Spleen (tissue), 11 donors: ENCODE measurements at regions not wholly inside any gene's neighbourhood (a gene's known extent, or its start where the extent isn't known, plus 50 kb on each side); places are given as distances from the start of the nearest gene placed in this dataset.

Experiments
- DNase-seq: peaks from one replicate; pipeline ENCODE4 v3.0.0-alpha.2; 2020
- H3K27ac ChIP-seq, 8 donors: fragments of 200-600 bp; sonication (generic) in 7 of 8; 1 replicate in 4 of 8; 2 replicates in 4 of 8; pipeline versions ENCODE4 v1.5.0 to v1.8.0; 2016 to 2021; ENCODE audit warnings: inconsistent platforms in 4 of 8, mild to moderate bottlenecking in 4 of 8, moderate library complexity in 1 of 8
- H3K27me3 ChIP-seq, 7 donors: fragments of 200-600 bp; sonication (generic) in 6 of 7; replicated peaks in 1 of 7; 1 replicate in 4 of 7; 2 replicates in 3 of 7; pipeline versions ENCODE4 v1.5.0 to v1.8.0; 2016 to 2021; ENCODE audit warnings: inconsistent platforms in 3 of 7, mild to moderate bottlenecking in 1 of 7
- H3K36me3 ChIP-seq, 6 donors: fragments of 200-600 bp; sonication (generic) in 5 of 6; 1 replicate in 4 of 6; 2 replicates in 2 of 6; pipeline versions ENCODE4 v1.5.0 to v1.8.0; 2016 to 2021; ENCODE audit warnings: inconsistent platforms in 2 of 6
- H3K4me1 ChIP-seq, 6 donors: fragments of 200-600 bp; sonication (generic) in 5 of 6; 1 replicate in 3 of 6; 2 replicates in 3 of 6; pipeline versions ENCODE4 v1.5.0 to v1.8.0; 2016 to 2021; ENCODE audit warnings: inconsistent platforms in 3 of 6
- H3K4me3 ChIP-seq, 8 donors: fragments of 200-600 bp; sonication (generic) in 7 of 8; 1 replicate in 4 of 8; 2 replicates in 4 of 8; pipeline versions ENCODE4 v1.5.0 to v1.8.0; 2016 to 2021; ENCODE audit warnings: inconsistent platforms in 4 of 8, mild to moderate bottlenecking in 4 of 8, moderate library complexity in 2 of 8
- H3K9me3 ChIP-seq, 8 donors: fragments of 200-600 bp; sonication (generic) in 7 of 8; 1 replicate in 4 of 8; 2 replicates in 4 of 8; pipeline versions ENCODE4 v1.5.0 to v1.8.0; 2016 to 2021; ENCODE audit warnings: inconsistent platforms in 4 of 8
- CTCF ChIP-seq, 11 experiments: fragments of 200-600 bp in 7 of 11; fragments of 450-650 bp in 4 of 11; sonication (generic) in 4 of 11; IDR thresholded peaks in 8 of 11; conservative IDR thresholded peaks in 3 of 11; 1 replicate in 7 of 11; 2 replicates in 4 of 11; pipeline versions ENCODE4 v1.4.0 to v1.8.0; 2016 to 2021; ENCODE audit warnings: antibody characterized with exemption in 11 of 11, inconsistent platforms in 4 of 11, mild to moderate bottlenecking in 1 of 11
- POLR2A ChIP-seq, 3 donors: fragments of 450-650 bp; IDR thresholded peaks; one replicate each; pipeline ENCODE4 v1.5.1; 2017; ENCODE audit warnings: antibody characterized with exemption in 3 of 3, mild to moderate bottlenecking in 1 of 3
- POLR2AphosphoS5 ChIP-seq, 3 donors: sonication (generic); formaldehyde crosslinking; IDR thresholded peaks; one replicate each; pipeline ENCODE4 v1.5.1; 2017; ENCODE audit warnings: antibody characterized with exemption in 3 of 3
- WGBS, 5 donors: extraction: QIAGEN DNeasy Blood & Tissue Kit in 3 of 5; methylation state at CpG; one replicate each; pipeline versions ENCODE4 v1.1.5 to v1.1.7; 2013 to 2018; 5-methylcytosine and 5-hydroxymethylcytosine counted together
- intact Hi-C: fragments of 100-400 bp; cut with DNase I; formaldehyde crosslinking; loops from one replicate; pipeline ENCODE4 v1.15.0; 2023; ENCODE audit warnings: low total_unique reads
- donor health status: healthy with polysubstance abuse.
- donor health status: DM: no; HTN: no; CAD: no; lungs with moderate emphysema.
- donor health status: DM: no; HTN: no; CAD: no.
- donor health status: Bipolar disorder and iron deficiency.
- donor health status: healthy.
- donor health status: DM: no; HTN: no; CAD: no.
- donor health status: DM: yes; HTN: yes; CAD: no.

GRCh38 chr14:73778736-73779135 is 64.6 kb upstream of the PNMA1 start:
- Histone ChIP-seq H3K27me3 (no peaks in the 10 kb centered on the region), H3K27ac (peak overlapping the region in 4 of 8 donors; percentile 26 to 63 (median 38)), H3K36me3 (peaks cover 0 to 8% (median 0%) of the 10 kb centered on the region in 6 donors), H3K4me1 (peaks cover 47 to 97% (median 80%) of the 10 kb centered on the region in 6 donors), H3K9me3 (no peaks in the 10 kb centered on the region), H3K4me3 (no peak overlapping the region)
- intact Hi-C loops: no loop called here
- TF ChIP-seq CTCF (IDR thresholded peaks at IDR 0.05 in 8 of 11, conservative IDR thresholded peaks at IDR 0.05 in 3 of 11): no peak
- TF ChIP-seq POLR2A (IDR thresholded peaks at IDR 0.05): no peak
- no peak for TF ChIP-seq POLR2AphosphoS5 (IDR thresholded peaks at IDR 0.05)
- WGBS, 5 donors: 87 to 93% (median 90%) methylated on average over 3 of the region's 3 CpGs
- DNase-seq: no peak

GRCh38 chr14:73777420-73777819 is 63.2 kb upstream of the PNMA1 start:
- H3K27ac ChIP-seq: peak overlapping the region in 3 of 8 donors; percentile 5 to 50 (median 27)
- TF ChIP-seq POLR2A (IDR thresholded peaks at IDR 0.05) (no peak), POLR2AphosphoS5 (IDR thresholded peaks at IDR 0.05) (peak in 1 of 3 donors; percentile 10), CTCF (IDR thresholded peaks at IDR 0.05 in 8 of 11, conservative IDR thresholded peaks at IDR 0.05 in 3 of 11) (peak in 2 of 11 experiments; percentile 16 to 32)
- 72 to 83% (median 74%) methylated on average over 7 of the region's 7 CpGs for WGBS, 5 donors

GRCh38 chr14:73776194-73776537 is 62.0 kb upstream of the PNMA1 start:
- H3K27ac ChIP-seq: peak overlapping the region in 3 of 8 donors; percentile 33 to 82 (median 78)
- WGBS, 5 donors: 81 to 91% (median 88%) methylated on average over 3 of the region's 3 CpGs

More at GRCh38 chr14:73777420-73777819, 63.2 kb upstream of the PNMA1 start:
- Histone ChIP-seq H3K27me3 (no peaks in the 10 kb centered on the region), H3K4me1 (peaks cover 38 to 95% (median 78%) of the 10 kb centered on the region in 6 donors), H3K36me3 (peaks cover 0 to 7% (median 0%) of the 10 kb centered on the region in 6 donors), H3K9me3 (no peaks in the 10 kb centered on the region), H3K4me3 (no peak overlapping the region)
- intact Hi-C loops: no loop called here
- DNase-seq: no peak

More at GRCh38 chr14:73776194-73776537, 62.0 kb upstream of the PNMA1 start:
- Histone ChIP-seq H3K4me3 (no peak overlapping the region), H3K36me3 (peaks cover 0 to 5% (median 0%) of the 10 kb centered on the region in 6 donors), H3K4me1 (peaks cover 47 to 95% (median 81%) of the 10 kb centered on the region in 6 donors), H3K9me3 (no peaks in the 10 kb centered on the region), H3K27me3 (no peaks in the 10 kb centered on the region)
- intact Hi-C loops: no loop called here
- DNase-seq: no peak
- TF ChIP-seq POLR2AphosphoS5 (IDR thresholded peaks at IDR 0.05) (no peak), CTCF (IDR thresholded peaks at IDR 0.05 in 8 of 11, conservative IDR thresholded peaks at IDR 0.05 in 3 of 11) (no peak), POLR2A (IDR thresholded peaks at IDR 0.05) (no peak)
